Kidney epithelial cell (primary cell): ENCODE measurements at regions not wholly inside any gene's neighbourhood (a gene's known extent, or its start where the extent isn't known, plus 50 kb on each side); places are given as distances from the start of the nearest gene placed in this dataset.

Source experiments
- DNase-seq: peaks from one replicate; pipeline ENCODE4 v3.0.0-alpha.2; 2010; ENCODE audit warnings: low read depth
- H3K27me3 ChIP-seq: 2 replicates; pipeline ENCODE4 v1.6.0; 2011; ENCODE audit warnings: low read length; ENCODE audit not compliant: control insufficient read depth, insufficient read depth
- H3K36me3 ChIP-seq: 2 replicates; pipeline ENCODE4 v1.5.1; 2011; ENCODE audit warnings: low read length; ENCODE audit not compliant: control insufficient read depth, insufficient read depth
- H3K4me3 ChIP-seq: 2 replicates; pipeline ENCODE4 v1.5.1; 2011; ENCODE audit warnings: low read depth, mild to moderate bottlenecking, control low read depth, low read length
- CTCF ChIP-seq: IDR thresholded peaks from 2 replicates; pipeline ENCODE4 v1.5.1; 2011; ENCODE audit warnings: mild to moderate bottlenecking, moderate library complexity, low read length, control low read depth, inconsistent platforms; ENCODE audit not compliant: insufficient read depth, poor library complexity, severe bottlenecking

GRCh38 chr6:4308364-4308763 lies 173.0 kb upstream of the ECI2 start:
- no peaks in the 10 kb centered on the region for H3K27me3 ChIP-seq
- H3K4me3 ChIP-seq: no peak overlapping the region
- H3K36me3 ChIP-seq: no peaks in the 10 kb centered on the region
- no peak for DNase-seq
- TF ChIP-seq CTCF: no peak

GRCh38 chr6:4304927-4305455 lies 169.6 kb upstream of the ECI2 start:
- no peaks in the 10 kb centered on the region for H3K36me3 ChIP-seq

DNA sequence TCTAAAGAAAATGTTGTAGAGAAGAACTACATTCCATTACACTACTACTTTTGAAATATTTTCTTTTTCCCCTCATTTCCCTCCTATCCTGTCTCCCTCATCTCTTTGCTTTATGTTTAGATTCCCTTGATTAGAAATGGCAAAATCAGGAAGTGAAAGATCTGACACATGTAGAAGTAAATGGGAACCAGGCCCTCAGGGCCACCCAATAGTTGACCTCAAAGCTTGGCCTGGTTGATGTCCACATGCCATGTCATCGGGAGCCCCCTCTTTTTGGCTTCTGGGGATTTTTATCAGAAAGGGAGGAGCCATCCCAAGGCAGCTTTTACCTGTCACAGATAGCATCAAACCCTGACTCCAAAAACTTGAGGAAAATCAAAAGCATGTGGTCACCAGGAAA lies 168.3 kb upstream of the ECI2 start:
- no peaks in the 10 kb centered on the region for H3K36me3 ChIP-seq
- no peaks in the 10 kb centered on the region for H3K27me3 ChIP-seq
- DNase-seq: no peak
- no peak overlapping the region for H3K4me3 ChIP-seq
- no peak for TF ChIP-seq CTCF

More at GRCh38 chr6:4304927-4305455, 169.6 kb upstream of the ECI2 start:
- Histone ChIP-seq H3K27me3 (no peaks in the 10 kb centered on the region), H3K4me3 (no peak overlapping the region)
- no peak for DNase-seq
- no peak for TF ChIP-seq CTCF

DNA sequence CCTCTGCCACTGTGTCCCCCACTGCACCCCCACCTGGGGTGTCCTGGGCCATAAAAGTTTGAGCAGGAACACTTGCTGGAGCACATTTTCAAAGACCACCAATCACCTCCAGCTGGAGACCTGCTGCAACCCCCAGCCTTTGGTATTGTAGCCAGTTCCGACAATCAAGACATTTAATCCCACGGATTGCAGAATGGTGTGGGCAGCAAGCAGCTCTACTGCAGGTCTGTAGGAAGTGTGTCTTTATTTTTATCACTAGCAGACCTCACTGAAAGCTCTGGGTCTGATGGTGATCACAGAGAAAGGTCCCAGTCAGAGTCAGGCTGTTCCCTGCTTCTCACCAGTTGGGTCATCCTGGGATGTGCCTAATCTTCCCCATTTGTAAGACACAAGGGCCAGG lies 167.1 kb upstream of the ECI2 start:
- Histone ChIP-seq H3K27me3 (no peaks in the 10 kb centered on the region), H3K4me3 (no peak overlapping the region), H3K36me3 (no peaks in the 10 kb centered on the region)
- DNase-seq: no peak
- no peak for TF ChIP-seq CTCF

- Histone ChIP-seq H3K4me3 (no peak overlapping the region), H3K36me3 (no peaks in the 10 kb centered on the region), H3K27me3 (no peaks in the 10 kb centered on the region)
- DNase-seq: no peak
- TF ChIP-seq CTCF: no peak
These were observed 166.5 kb upstream of the ECI2 start for GRCh38 chr6:4301871-4302270.

DNA sequence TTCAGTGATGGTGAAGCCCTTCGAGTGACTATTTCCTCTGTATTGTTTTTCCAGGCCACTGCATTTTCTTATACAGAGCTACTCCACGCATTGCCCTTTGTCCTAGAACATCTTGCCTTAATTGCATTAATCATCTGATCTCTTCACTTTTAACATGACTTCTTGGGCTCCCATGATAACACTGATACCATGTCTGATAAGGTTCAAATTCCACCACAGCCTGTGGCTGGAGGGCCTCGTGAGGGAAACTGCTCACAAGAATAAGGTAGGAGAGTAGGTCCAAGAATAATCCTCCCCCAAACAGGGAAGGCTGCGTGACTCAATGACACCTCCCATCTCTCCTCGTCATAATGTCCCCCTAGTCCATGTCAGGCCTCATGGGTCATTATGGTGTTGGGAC lies 165.5 kb upstream of the ECI2 start:
- H3K36me3 ChIP-seq: no peaks in the 10 kb centered on the region
- no peak for TF ChIP-seq CTCF
- no peak overlapping the region for H3K4me3 ChIP-seq
- DNase-seq: no peak
- H3K27me3 ChIP-seq: no peaks in the 10 kb centered on the region
